Transverse colon (tissue), 4 donors: ENCODE measurements at regions not wholly inside any gene's neighbourhood (a gene's known extent, or its start where the extent isn't known, plus 50 kb on each side); places are given as distances from the start of the nearest gene placed in this dataset.

Experiments used
- DNase-seq: peaks from one replicate; pipeline ENCODE4 v3.0.0-alpha.2; 2019
- H3K27ac ChIP-seq, 4 donors: fragments of 200-600 bp; sonication (generic); 2 replicates each; pipeline ENCODE4 v1.5.1; 2016 to 2018; ENCODE audit warnings: inconsistent platforms in 4 of 4
- H3K27me3 ChIP-seq: fragments of 200-600 bp; sonication (generic); 2 replicates; pipeline ENCODE4 v1.5.1; 2017; ENCODE audit warnings: inconsistent platforms
- H3K36me3 ChIP-seq, 4 donors: fragments of 200-600 bp; sonication (generic); 2 replicates each; pipeline ENCODE4 v1.5.1; 2017 to 2019; ENCODE audit warnings: inconsistent platforms in 4 of 4
- H3K4me1 ChIP-seq, 4 donors: fragments of 200-600 bp; sonication (generic); 2 replicates each; pipeline ENCODE4 v1.5.1; 2017 to 2020; ENCODE audit warnings: inconsistent platforms in 4 of 4
- H3K4me3 ChIP-seq, 4 donors: fragments of 200-600 bp; sonication (generic); 1 replicate in 1 of 4; 2 replicates in 3 of 4; pipeline versions ENCODE4 v1.5.1 to v1.6.1; 2017 to 2019; ENCODE audit warnings: inconsistent platforms in 4 of 4
- H3K9me3 ChIP-seq, 2 donors: fragments of 200-600 bp; sonication (generic); 2 replicates each; pipeline ENCODE4 v1.5.1; 2017 to 2019; ENCODE audit warnings: inconsistent platforms in 2 of 2
- CTCF ChIP-seq, 5 experiments: fragments of 200-600 bp in 3 of 5; fragments of 450-650 bp in 2 of 5; sonication (generic) in 3 of 5; IDR thresholded peaks; 1 replicate in 2 of 5; 2 replicates in 3 of 5; pipeline ENCODE4 v1.5.1; 2016 to 2017; ENCODE audit warnings: antibody characterized with exemption in 5 of 5, inconsistent platforms in 3 of 5, mild to moderate bottlenecking in 2 of 5, moderate library complexity in 1 of 5
- EP300 ChIP-seq: sonication (generic); formaldehyde crosslinking; IDR thresholded peaks from one replicate; pipeline ENCODE4 v1.6.1; 2017; ENCODE audit warnings: antibody characterized with exemption, low read depth
- POLR2A ChIP-seq: fragments of 450-650 bp; IDR thresholded peaks from one replicate; pipeline ENCODE4 v1.6.1; 2016; ENCODE audit warnings: antibody characterized with exemption, mild to moderate bottlenecking, moderate library complexity
- POLR2AphosphoS5 ChIP-seq, 3 donors: sonication (generic); formaldehyde crosslinking; IDR thresholded peaks; one replicate each; pipeline ENCODE4 v1.6.1; 2016; ENCODE audit warnings: antibody characterized with exemption in 3 of 3
- WGBS, 2 donors: methylation state at CpG; one replicate each; pipeline ENCODE4 v1.1.5; 2018; ENCODE audit warnings: low coverage in 1 of 2; 5-methylcytosine and 5-hydroxymethylcytosine counted together
- in situ Hi-C, 4 donors: fragments of 200-750 bp; cut with MboI; loops; one replicate each; pipeline versions ENCODE4 v1.15.0 to v1.15.1; 2017; ENCODE audit warnings: low sequenced_read_pairs in 3 of 4, low pct_ligation_motif_present in 1 of 4, low pct_unique_long_range_greater_than_20kb in 1 of 4
- intact Hi-C: fragments of 100-400 bp; cut with DNase I; formaldehyde crosslinking; loops from one replicate; pipeline ENCODE4 v1.15.1; 2023; ENCODE audit warnings: low total_unique reads
- small RNA-seq, 4 donors: library from RNA; depleted of rRNA; stranded (forward); fragments of <200 nt; gene quantifications; one replicate each; pipeline ENCODE3, GENCODE V24; 2016

- Histone ChIP-seq H3K27ac (no peak overlapping the region), H3K4me3 (no peak overlapping the region), H3K4me1 (no peaks in the 10 kb centered on the region), H3K36me3 (no peaks in the 10 kb centered on the region), H3K27me3 (no peaks in the 10 kb centered on the region), H3K9me3 (no peaks in the 10 kb centered on the region)
- WGBS, 2 donors = 74 to 75% methylated on average over 5 of the region's 5 CpGs
- intact Hi-C loops (no loop called here), in situ Hi-C loops (no loop called here)
- TF ChIP-seq POLR2A = no peak
- no peak for TF ChIP-seq CTCF (IDR thresholded peaks at IDR 0.05)
- no peak for TF ChIP-seq EP300
- TF ChIP-seq POLR2AphosphoS5 (IDR thresholded peaks at IDR 0.05) = no peak
- no peak for DNase-seq
These were observed 72.8 kb downstream of the CMPK2 start for GRCh38 chr2:6792883-6793282.

GRCh38 chr2:6793371-6793770, 72.3 kb downstream of the CMPK2 start:
- H3K4me1 ChIP-seq = no peaks in the 10 kb centered on the region
- intact Hi-C loops (no loop called here), in situ Hi-C loops (no loop called here)
- 60 to 72% methylated on average over 2 to 3 of the region's 3 CpGs for WGBS, 2 donors
- no peaks in the 10 kb centered on the region for H3K27me3 ChIP-seq
- no peaks in the 10 kb centered on the region for H3K36me3 ChIP-seq
- TF ChIP-seq POLR2AphosphoS5 (IDR thresholded peaks at IDR 0.05) (peak in 1 of 3 donors; percentile 3), EP300 (no peak)
- DNase-seq = no peak
- no peaks in the 10 kb centered on the region for H3K9me3 ChIP-seq
- H3K4me3 ChIP-seq = no peak overlapping the region
- peak overlapping the region in 1 of 4 donors; percentile 11 for H3K27ac ChIP-seq

GRCh38 chr2:6793913-6794312, 71.8 kb downstream of the CMPK2 start:
- Histone ChIP-seq H3K36me3 (no peaks in the 10 kb centered on the region), H3K4me1 (no peaks in the 10 kb centered on the region), H3K9me3 (no peaks in the 10 kb centered on the region), H3K27ac (peak overlapping the region in 1 of 4 donors; percentile 11), H3K27me3 (no peaks in the 10 kb centered on the region), H3K4me3 (no peak overlapping the region)
- TF ChIP-seq POLR2AphosphoS5 (IDR thresholded peaks at IDR 0.05) (peak in 2 of 3 donors; percentile 63 to 78), POLR2A (no peak)
- 45 to 57% methylated on average over 6 of the region's 6 CpGs for WGBS, 2 donors
- in situ Hi-C loops = no loop called here
- DNase-seq = no peak
- intact Hi-C loops = no loop called here

GRCh38 chr2:6794448-6794847, 71.3 kb downstream of the CMPK2 start:
- no peaks in the 10 kb centered on the region for H3K4me1 ChIP-seq
- no peak overlapping the region for H3K4me3 ChIP-seq
- TF ChIP-seq CTCF (IDR thresholded peaks at IDR 0.05) = no peak
- TF ChIP-seq POLR2A = no peak
- TF ChIP-seq POLR2AphosphoS5 (IDR thresholded peaks at IDR 0.05) = no peak
- TF ChIP-seq EP300 = no peak
- in situ Hi-C loops (no loop called here), intact Hi-C loops (no loop called here)
- no peaks in the 10 kb centered on the region for H3K9me3 ChIP-seq
- H3K27ac ChIP-seq = no peak overlapping the region
- no peaks in the 10 kb centered on the region for H3K27me3 ChIP-seq
- no peak for DNase-seq
- 71 to 77% methylated on average over 7 to 8 of the region's 8 CpGs for WGBS, 2 donors
- no peaks in the 10 kb centered on the region for H3K36me3 ChIP-seq

Small RNAs in the stretch of these regions (small RNA-seq; reads per million reads assigned to genes)
- 0 to 0.28 (median 0) reads per million in 4 donors for gene MIR7158
